Mesothelial cell of epicardium (in vitro differentiated cells): ENCODE measurements at regions not wholly inside any gene's neighbourhood (a gene's known extent, or its start where the extent isn't known, plus 50 kb on each side); places are given as distances from the start of the nearest gene placed in this dataset.
"Not testable (repeated sequence)": the region's sequence is repeated elsewhere in the genome, so short reads cannot be mapped to it uniquely, and the experiment has no call there.

Experiments used
- DNase-seq, 2 experiments: peaks; one replicate each; pipeline ENCODE4 v3.0.0; 2021; ENCODE audit warnings: low spot score in 2 of 2; ENCODE audit not compliant: unreplicated experiment in 2 of 2
- H3K27ac Mint-ChIP-seq: 2 replicates; pipeline ENCODE4 v1.8.0; 2021; ENCODE audit warnings: mixed read lengths
- H3K27me3 Mint-ChIP-seq: 2 replicates; pipeline ENCODE4 v1.8.0; 2021; ENCODE audit warnings: low read depth, mixed read lengths
- H3K36me3 Mint-ChIP-seq: 2 replicates; pipeline ENCODE4 v1.8.0; 2021; ENCODE audit warnings: mixed read lengths
- H3K4me1 Mint-ChIP-seq: 2 replicates; pipeline ENCODE4 v1.8.0; 2021; ENCODE audit warnings: mixed read lengths
- H3K4me3 Mint-ChIP-seq: 2 replicates; pipeline ENCODE4 v1.8.0; 2021; ENCODE audit warnings: mild to moderate bottlenecking, moderate library complexity, mixed read lengths
- H3K9me3 Mint-ChIP-seq: 2 replicates; pipeline ENCODE4 v1.8.0; 2021; ENCODE audit warnings: mixed read lengths
- TF ChIP-seq, protein P1 (sequence below): fragments of 200-600 bp; sonication (generic); IDR thresholded peaks from one replicate; pipeline ENCODE4 v1.5.0; 2021; ENCODE audit warnings: antibody characterized with exemption; ENCODE audit not compliant: unreplicated experiment

DNA sequence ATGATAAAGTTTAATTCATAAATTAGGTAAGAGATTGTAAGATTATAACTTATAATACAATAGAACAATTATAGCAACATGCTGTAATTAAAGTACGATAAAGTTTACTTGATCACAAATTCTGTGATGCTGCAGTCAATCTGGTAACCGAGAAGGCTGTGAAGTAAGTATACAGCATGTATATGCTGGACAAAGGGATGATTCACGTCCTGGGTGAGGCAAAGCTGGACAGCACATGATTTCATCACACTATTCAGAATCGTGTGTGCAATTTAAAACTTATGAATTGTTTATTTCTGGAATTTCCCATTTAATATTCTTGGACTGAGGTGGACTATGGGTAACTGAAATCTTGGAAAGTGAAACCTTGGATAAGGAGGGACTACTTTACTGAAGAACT is 522.2 kb upstream of the CNTNAP5 start:
- no peaks in the 10 kb centered on the region for H3K36me3 Mint-ChIP-seq
- TF ChIP-seq, protein P1, sequence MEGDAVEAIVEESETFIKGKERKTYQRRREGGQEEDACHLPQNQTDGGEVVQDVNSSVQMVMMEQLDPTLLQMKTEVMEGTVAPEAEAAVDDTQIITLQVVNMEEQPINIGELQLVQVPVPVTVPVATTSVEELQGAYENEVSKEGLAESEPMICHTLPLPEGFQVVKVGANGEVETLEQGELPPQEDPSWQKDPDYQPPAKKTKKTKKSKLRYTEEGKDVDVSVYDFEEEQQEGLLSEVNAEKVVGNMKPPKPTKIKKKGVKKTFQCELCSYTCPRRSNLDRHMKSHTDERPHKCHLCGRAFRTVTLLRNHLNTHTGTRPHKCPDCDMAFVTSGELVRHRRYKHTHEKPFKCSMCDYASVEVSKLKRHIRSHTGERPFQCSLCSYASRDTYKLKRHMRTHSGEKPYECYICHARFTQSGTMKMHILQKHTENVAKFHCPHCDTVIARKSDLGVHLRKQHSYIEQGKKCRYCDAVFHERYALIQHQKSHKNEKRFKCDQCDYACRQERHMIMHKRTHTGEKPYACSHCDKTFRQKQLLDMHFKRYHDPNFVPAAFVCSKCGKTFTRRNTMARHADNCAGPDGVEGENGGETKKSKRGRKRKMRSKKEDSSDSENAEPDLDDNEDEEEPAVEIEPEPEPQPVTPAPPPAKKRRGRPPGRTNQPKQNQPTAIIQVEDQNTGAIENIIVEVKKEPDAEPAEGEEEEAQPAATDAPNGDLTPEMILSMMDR = no peak
- no peak overlapping the region for H3K27ac Mint-ChIP-seq
- no peaks in the 10 kb centered on the region for H3K27me3 Mint-ChIP-seq
- no peaks in the 10 kb centered on the region for H3K4me1 Mint-ChIP-seq
- no peak for DNase-seq
- peaks cover 8% of the 10 kb centered on the region for H3K9me3 Mint-ChIP-seq
- H3K4me3 Mint-ChIP-seq = no peak overlapping the region

- H3K27ac Mint-ChIP-seq = no peak overlapping the region
- no peak for DNase-seq
These were observed 512.5 kb upstream of the CNTNAP5 start for GRCh38 chr2:123512547-123512946.

DNA sequence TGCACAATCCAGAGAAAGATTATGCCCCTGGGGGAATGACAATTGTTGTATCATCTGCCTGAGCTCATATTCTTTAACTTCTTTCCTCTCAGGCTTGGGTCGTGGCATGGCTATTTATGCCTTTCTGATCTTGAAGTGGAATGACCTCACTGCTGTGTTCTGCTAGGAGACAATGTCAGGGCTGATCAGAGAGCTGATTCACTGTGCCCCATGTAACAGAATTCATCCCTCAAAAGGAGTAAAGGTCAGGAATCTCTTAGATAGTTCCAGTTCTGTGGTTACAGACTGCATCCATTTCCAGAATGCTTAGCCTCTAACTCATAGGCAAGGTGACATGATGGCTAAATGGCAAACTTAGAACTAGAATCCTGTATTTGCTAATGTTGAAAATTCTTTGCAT is 511.7 kb upstream of the CNTNAP5 start:
- no peaks in the 10 kb centered on the region for H3K9me3 Mint-ChIP-seq
- TF ChIP-seq, protein P1 = no peak
- no peaks in the 10 kb centered on the region for H3K27me3 Mint-ChIP-seq
- H3K36me3 Mint-ChIP-seq = no peaks in the 10 kb centered on the region
- no peak for DNase-seq
- H3K4me1 Mint-ChIP-seq = peaks cover 5% of the 10 kb centered on the region
- no peak overlapping the region for H3K4me3 Mint-ChIP-seq
- H3K27ac Mint-ChIP-seq = no peak overlapping the region

More at GRCh38 chr2:123512547-123512946, 512.5 kb upstream of the CNTNAP5 start:
- Mint-ChIP-seq H3K9me3 (no peaks in the 10 kb centered on the region), H3K4me3 (no peak overlapping the region), H3K27me3 (no peaks in the 10 kb centered on the region), H3K36me3 (no peaks in the 10 kb centered on the region), H3K4me1 (peaks cover 2% of the 10 kb centered on the region)
- TF ChIP-seq, protein P1 = no peak

GRCh38 chr2:123514613-123515207 is 510.4 kb upstream of the CNTNAP5 start:
- no peak overlapping the region for H3K4me3 Mint-ChIP-seq
- peaks cover 7% of the 10 kb centered on the region for H3K4me1 Mint-ChIP-seq
- no peaks in the 10 kb centered on the region for H3K9me3 Mint-ChIP-seq
- no peaks in the 10 kb centered on the region for H3K27me3 Mint-ChIP-seq
- no peak for DNase-seq
- H3K27ac Mint-ChIP-seq = no peak overlapping the region
- TF ChIP-seq, protein P1 = no peak
- H3K36me3 Mint-ChIP-seq = no peaks in the 10 kb centered on the region

DNA sequence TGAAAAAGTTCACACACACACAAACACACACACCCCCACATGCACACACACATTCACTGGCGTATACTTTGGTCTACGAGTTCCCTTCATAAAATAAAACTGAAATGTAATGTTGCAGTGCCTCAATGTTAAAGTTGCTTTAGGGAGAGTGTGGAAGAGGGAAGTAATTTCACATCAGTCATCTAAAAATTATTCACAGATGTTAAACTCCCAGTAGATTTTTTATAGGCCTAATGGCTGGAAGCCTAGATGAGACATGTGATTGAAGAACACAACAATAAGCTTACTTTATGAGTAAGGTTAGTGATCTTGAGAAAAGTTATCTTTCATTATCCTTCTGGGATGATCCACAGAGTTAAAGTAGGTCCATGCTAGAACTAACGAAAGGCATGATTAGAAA is 506.7 kb upstream of the CNTNAP5 start:
- H3K4me1 Mint-ChIP-seq = peaks cover 5% of the 10 kb centered on the region
- no peaks in the 10 kb centered on the region for H3K27me3 Mint-ChIP-seq
- no peak overlapping the region for H3K27ac Mint-ChIP-seq
- peaks cover 3% of the 10 kb centered on the region for H3K9me3 Mint-ChIP-seq
- no peak overlapping the region for H3K4me3 Mint-ChIP-seq
- H3K36me3 Mint-ChIP-seq = no peaks in the 10 kb centered on the region
- TF ChIP-seq, protein P1 = no peak
- no peak for DNase-seq

- H3K27me3 Mint-ChIP-seq = no peaks in the 10 kb centered on the region
- H3K4me1 Mint-ChIP-seq = peaks cover 5% of the 10 kb centered on the region
- DNase-seq = no peak
- peaks cover 2% of the 10 kb centered on the region for H3K36me3 Mint-ChIP-seq
- TF ChIP-seq, protein P1 = no peak
- peaks cover 22% of the 10 kb centered on the region for H3K9me3 Mint-ChIP-seq
- H3K27ac Mint-ChIP-seq = no peak overlapping the region
- H3K4me3 Mint-ChIP-seq = no peak overlapping the region
These were observed 503.2 kb upstream of the CNTNAP5 start for GRCh38 chr2:123521854-123522253.

DNA sequence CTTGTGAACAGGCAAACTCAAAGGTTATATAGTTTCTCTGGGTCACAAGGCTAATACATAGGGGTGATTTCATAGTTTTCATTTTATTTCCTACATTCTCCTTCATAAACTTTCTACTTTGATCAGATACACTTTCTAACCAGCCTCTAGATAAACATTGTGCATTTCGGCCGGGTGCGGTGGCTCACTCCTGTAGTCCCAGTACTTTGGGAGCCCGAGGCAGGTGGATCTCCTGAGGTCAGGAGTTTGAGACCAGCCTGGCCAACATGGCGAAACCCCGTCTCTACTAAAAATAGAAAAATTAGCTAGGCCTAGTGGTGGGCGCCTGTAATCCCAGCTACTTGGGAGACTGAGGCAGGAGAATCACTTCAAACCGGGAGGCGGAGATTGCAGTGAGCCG is 502.6 kb upstream of the CNTNAP5 start:
- peaks cover 27% of the 10 kb centered on the region for H3K9me3 Mint-ChIP-seq
- not testable (repeated sequence) for H3K36me3 Mint-ChIP-seq, H3K27me3 Mint-ChIP-seq, H3K4me3 Mint-ChIP-seq, H3K4me1 Mint-ChIP-seq, DNase-seq, H3K27ac Mint-ChIP-seq
